ENCODE measurements at regions not wholly inside any gene's neighbourhood (a gene's known extent, or its start where the extent isn't known, plus 50 kb on each side); places are given as distances from the start of the nearest gene placed in this dataset.

DNA sequence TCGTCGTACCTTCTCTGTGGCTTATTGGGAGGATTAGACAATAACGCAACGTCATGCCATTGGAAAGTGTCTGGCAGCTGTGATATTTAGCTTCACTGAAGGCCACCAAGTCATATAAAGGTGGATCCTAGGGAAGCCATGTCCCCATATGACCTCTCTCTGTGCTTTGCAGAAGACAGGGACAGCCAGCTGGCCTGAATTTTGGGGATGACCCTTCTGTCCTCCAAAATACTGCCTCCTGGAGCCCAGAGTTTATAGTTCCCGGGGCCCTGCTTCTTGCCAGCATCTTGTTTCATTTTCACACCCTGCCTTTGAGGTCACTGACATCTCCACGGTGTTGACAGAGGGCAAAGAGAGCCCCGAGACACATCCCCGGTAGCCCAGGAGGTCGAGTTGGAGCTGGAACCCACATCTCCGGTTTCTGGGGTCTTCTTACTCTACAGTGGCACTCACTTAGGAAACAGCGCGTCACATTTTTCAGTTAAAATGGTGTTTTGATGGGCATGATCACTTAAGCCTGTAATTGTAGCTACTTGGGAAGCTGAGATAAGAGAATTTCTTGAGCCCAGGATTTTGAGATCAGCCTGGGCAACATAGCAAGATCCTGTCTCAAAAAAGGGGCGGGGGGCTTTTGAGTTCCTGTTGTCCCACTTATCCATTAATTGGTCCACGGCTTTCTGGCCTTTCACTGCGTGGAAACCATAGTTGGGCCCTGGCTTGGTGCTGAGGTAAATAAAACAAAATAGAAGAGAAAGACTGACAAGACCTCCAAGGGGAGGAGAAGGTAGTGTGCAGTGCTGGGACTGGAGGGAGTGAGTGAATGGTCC, 101.1 kb downstream of the DDX1 start:
- TF ChIP-seq, protein P1, sequence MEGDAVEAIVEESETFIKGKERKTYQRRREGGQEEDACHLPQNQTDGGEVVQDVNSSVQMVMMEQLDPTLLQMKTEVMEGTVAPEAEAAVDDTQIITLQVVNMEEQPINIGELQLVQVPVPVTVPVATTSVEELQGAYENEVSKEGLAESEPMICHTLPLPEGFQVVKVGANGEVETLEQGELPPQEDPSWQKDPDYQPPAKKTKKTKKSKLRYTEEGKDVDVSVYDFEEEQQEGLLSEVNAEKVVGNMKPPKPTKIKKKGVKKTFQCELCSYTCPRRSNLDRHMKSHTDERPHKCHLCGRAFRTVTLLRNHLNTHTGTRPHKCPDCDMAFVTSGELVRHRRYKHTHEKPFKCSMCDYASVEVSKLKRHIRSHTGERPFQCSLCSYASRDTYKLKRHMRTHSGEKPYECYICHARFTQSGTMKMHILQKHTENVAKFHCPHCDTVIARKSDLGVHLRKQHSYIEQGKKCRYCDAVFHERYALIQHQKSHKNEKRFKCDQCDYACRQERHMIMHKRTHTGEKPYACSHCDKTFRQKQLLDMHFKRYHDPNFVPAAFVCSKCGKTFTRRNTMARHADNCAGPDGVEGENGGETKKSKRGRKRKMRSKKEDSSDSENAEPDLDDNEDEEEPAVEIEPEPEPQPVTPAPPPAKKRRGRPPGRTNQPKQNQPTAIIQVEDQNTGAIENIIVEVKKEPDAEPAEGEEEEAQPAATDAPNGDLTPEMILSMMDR (IDR thresholded peaks at IDR 0.05; ENCODE audit: borderline replicate concordance, extremely low read depth, low read length, poor library complexity, severe bottlenecking): no peak
- TF ChIP-seq EZH2 (IDR thresholded peaks at IDR 0.05; ENCODE audit: borderline replicate concordance, low read depth, low read length, severe bottlenecking): no peak

Data from DND-41 (cell line).